ENCODE measurements at regions not wholly inside any gene's neighbourhood (a gene's known extent, or its start where the extent isn't known, plus 50 kb on each side); places are given as distances from the start of the nearest gene placed in this dataset.

DNA sequence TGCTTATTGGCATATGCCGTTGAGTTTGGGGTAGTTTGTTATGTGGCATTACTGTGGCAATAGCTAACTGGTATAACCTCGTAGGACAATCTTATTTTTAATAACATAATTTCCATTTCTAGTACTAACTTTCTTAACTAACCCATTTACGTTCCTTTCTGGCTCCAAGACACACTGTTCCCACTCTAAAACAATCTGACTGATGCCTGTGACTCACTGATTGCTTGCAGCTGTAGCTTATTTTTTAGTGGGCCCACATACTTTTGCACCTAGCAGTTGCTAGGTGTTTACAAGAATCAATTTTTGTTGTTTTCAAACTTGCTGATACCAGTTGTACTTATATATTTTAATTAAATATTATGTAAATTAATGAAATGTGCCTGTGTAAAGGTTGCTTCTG lies 52.2 kb downstream of the FAT3 start:
- no peak for DNase-seq
- ATAC-seq = no peak

DNA sequence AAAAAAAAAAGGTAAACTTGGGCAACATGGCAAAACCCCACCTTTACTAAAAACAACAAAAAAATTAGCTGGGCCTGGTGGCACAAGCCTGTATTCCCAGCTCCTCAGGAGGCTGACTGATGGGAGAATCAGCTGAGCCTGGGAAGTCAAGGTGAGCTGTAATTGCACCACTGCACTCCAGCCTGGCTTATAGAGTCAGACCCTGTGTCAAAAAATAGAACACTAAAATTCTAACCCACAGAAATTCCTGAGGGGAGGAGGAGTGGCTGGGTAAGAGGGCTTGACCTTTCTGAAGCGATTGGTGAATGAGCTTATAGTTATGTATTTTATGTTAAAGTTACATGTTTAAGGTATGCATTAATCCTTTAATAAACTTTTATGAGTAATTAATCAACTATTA lies 53.3 kb downstream of the FAT3 start:
- DNase-seq (no peak), ATAC-seq (no peak)

DNA sequence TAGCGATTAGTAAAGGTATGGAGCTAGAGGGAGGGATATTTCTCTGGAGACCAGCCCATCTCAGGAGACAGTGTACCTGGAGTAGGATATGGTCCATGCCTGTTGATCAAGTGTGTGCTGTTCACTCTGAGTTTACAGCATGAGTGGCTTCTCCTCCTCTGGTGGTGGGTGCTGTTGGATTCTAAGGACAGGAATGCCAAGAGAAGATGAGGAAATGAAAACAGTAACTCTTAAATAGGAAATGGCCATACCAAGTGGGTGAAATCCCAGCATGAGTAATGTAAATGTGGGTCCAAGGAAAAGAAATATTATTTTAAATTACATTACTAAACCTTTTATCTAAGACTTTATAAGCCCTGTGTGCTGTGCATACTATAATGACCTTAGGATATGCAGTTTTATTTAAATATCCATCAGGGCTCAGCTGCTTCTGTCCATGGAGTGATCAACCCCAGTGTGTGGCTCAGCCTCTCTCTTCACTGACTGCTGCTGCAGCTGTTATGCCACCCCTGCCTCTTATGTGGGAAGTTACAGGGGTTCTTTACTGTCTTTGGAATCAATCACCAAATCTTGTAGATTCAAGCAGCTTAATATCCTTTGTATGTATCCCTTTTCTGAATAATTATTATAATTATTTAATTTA lies 54.3 kb downstream of the FAT3 start:
- ATAC-seq (no peak), DNase-seq (no peak)

DNA sequence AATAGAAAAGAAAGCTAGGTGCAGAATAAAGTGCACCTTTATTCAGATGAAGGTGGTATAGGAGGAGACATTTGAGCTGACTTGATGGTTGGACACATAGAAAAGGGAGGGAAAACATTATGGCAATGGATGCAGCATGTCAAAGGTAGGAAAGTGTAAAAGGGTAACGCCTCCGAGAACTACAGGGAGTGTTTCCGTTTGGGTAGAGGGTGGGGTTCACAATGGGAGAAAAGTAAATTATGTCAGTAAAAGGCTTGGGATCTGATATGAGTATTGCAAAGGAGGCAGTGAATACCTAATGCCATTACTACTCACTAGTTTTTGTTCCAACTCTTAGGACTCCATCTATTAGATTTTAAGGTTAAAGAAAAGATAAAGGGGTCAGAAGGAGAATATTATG lies 59.5 kb downstream of the FAT3 start:
- ATAC-seq (no peak), DNase-seq (no peak)

DNA sequence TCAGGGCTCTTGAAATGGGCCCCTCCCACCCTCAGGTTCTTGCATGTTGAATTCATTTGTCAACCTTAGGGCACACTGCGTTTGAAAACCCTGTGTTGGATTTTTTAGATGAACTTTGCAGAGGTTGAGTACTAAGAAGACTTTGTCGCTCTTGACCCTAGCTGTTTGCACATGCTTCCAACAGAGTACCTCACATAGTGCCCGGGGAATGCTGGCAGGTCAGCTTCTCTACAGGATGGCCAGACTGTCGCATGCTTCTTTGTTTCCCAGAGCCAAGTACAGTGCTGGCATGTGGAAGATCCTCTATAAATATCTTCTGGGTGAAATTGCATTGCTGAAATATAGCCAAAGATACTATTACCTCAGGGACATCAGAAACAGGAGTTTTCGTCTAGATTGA lies 59.9 kb downstream of the FAT3 start:
- DNase-seq (no peak), ATAC-seq (no peak)

DNA sequence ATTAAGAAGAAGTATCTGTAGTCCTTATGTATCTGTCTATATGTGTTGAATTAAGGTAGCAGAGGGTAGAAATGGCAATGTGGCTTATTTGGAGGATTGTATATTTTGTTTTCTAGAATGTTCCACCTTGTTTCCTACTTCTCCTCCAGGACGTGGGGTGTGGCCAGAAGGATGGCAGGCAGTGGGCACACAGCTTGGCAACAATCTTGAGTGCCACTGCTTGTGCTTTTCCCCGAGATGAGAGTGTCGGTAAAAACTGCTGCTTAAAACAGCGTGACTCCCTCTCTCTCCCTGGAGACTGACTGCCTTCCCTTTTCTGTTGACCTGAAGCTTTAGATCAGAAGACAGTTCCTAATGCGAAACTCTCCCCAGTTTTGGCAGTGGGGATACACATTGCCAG lies 61.2 kb downstream of the FAT3 start:
- ATAC-seq (no peak), DNase-seq (no peak)

DNA sequence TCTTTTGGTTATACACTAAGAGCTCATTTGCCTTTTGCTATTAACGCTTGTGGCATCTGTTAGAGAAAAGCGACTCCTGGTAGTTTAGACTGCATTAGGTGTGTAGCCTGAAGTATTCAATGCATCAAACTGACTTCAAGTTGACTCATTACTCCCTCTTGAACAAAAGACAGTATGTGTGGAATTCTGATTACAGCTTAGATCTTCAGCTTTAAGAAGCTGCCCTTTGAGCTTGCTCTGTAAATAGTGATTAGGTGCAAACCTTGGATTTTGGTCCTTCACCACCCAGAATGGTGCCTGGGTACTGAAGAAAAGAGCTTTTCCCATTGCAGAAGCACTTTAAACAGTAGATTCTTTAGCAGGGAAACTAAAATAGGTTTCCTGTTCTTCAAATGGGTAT lies 62.1 kb downstream of the FAT3 start:
- no peak for ATAC-seq
- no peak for DNase-seq

DNA sequence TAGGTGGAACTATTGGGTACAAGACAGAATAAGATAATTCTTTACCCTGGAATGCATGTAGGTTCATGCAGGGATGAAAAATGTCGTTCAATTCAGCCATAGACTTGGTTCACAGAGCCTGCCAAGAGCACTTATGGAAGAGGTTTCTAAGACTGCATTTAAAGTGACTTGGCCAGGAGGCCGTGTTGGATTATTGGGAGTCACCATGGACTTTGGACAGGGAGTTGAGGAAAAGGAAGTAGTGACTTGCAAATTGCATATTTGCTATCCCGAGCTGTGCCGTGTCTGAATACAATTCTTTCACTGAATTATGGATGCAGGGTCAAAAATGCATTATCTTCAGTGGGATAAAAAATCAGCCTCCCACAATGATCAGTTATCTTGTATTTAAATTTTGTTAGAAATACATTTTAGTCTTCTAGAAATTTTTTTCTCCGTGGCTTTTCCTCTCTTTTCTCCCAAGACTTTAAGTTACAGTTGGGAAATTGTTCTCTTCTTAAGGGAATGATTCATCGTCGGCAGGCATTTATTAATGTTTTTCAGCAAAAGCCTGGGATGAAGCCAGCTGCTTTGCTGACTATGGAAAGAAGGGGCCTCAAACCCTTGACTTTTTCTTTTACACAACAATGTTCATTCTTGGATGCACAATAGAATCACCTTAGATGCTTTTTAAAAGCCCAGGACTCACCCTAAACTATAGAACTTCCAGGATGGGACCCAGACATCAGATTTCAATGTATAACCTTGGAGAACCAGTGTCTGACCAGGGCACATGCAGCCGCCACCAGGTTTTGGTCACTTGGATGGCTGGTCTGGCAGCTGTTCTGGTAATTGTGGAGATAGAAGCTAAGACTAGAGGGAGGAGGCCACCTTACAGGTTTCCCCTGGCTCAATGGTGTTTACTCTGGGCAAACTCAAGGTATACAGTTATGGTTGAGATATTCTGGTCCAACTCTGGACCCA lies 70.8 kb downstream of the FAT3 start:
- no peak for DNase-seq
- no peak for ATAC-seq

DNA sequence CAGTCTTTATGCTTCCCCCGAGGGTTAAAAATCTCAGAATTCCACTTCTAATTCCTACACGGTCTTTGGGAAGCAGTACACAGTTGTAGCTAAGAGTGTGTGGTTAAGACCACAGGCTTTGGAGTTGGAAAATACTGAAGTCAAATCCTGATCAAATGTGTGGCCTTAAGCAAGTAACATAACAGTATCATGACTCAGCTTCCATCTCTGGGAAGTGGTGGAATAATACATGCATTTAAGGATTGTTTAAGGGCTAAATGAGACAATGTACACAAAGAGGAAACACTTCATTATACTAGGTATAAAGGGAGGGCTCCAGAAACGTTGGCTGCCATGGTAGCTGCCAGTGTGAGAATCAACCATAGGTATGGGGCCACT lies 71.5 kb downstream of the FAT3 start:
- no peak for DNase-seq

DNA sequence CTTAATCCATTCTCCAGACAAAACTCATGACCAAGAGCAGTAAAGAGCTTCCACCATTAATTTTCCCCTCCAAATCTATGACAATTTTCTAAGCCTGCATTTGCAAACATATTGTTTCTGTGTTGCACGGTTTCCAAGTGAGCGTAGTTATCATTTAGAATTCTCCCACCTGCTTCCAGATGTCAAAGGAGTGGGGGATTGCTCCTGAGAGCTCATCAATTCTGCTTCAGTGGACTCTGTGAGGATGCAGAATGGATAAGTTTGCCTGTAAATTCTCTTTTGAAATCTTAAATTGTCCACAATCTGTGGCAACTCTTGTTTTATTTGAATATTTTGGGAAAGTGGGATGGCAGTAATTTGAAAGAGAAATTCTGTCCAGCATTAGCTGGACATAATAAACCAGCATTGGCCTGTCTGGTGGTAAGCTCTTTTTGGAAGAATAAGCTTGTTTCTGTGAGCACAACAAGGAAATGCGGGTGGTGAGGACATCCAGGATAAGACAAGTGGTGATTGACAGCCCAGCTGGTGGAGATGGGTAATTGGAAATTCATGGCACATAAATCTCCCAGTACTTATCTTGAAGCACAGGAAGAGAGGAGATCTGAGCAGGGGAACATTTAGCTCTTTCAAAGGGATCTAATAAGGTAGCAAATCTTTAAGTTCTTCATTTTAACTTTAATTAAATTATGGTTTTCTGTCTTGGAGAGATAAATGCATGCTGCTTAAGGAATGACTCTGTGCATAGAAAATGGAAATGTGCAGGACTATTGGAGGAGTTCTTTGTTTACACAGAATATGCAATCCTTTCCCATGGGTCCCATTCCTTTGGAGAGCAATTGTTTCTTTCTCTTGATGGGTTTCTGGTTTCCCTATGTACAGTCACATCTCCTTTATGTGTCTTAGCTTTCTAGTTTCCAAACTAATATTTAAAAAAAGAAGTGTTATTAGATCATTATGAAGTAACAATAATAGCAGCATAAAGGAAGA lies 73.2 kb downstream of the FAT3 start:
- no peak for ATAC-seq
- DNase-seq = no peak

More for the DNA sequence above, 71.5 kb downstream of the FAT3 start:
- no peak for ATAC-seq

DNA sequence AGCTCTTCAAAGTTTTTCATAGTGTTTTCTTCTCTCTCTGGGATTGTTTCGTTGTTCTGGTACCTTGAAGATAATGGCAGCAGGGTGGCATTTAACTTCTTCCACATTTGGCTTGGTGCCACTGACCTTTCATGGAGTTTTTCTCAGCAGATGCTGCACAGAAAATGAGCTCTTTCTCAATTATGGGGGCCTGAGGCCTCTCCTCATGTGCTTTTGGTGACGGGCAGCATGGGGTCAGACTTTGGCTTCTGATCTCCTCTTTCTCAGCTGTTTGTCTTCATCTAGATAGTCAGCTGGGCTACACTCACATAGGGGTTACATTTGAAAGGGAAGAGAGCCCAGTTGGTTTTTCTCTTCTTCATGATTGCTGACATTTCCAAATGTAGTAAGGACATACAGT lies 76.3 kb downstream of the FAT3 start:
- no peak for DNase-seq
- ATAC-seq = no peak

DNA sequence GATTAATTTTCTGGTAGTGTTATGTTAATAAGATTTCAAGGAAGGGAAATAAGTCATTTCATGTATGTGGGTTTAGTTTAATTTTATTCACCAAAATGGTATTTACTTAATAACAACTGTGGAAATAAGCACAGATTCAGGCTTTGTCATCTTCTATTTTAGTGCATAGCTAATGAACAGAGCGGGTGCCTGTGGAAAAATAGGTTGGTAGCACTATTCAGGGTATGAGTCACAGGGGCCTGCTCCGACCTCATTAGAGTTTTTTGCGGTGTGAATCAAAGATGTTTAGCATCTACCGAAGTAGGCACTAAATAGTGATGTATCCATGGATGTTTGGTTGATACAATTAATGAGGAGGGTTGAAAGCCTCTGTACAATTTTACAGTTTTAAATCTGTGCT lies 78.2 kb downstream of the FAT3 start:
- no peak for ATAC-seq

DNA sequence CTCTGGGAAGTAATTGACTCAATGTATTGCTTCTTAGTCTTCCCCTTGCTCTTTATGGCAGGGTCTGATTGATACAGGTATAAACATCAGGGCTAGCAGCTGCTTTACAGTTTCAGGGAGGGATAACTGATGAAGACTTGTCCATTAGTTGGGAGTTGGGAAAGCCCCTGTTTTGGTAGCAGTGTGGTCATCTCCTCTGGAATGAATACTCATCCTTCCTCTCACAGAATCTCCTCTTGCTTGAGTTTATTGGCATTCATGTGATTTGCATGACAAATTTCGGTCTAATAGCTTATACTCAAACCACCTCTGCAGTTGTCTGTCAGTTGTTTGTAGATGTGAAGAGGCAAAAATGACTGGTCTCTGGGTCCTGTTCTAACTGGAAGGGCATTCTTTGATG lies 79.7 kb downstream of the FAT3 start:
- DNase-seq = no peak
- no peak for ATAC-seq

More for the DNA sequence above, 78.2 kb downstream of the FAT3 start:
- no peak for DNase-seq

DNA sequence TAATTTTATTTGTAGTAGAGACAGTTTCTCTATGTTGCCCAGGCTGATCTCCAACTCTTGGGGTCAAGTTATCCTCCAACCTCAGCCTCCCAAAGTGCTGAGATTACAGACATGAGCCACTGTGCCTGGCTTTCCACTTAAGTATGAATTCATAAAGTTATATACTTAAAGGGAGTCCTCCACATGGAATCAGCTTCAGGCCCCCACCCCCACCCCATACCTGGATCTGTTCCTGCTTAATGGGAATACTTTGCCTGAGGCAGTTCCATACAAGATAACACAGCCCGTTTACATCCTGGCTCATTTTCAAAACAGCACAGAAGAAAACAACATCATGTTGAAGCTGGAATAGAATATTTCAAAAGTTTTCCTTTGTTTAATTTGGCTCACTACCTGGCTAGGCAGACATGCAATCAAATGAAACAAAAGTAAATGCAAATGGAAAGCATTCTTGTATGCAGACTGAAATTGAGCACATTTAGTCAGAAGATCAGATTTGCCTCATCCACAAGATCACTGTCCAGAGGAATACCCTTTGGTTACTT lies 82.4 kb downstream of the FAT3 start:
- no peak for DNase-seq
- ATAC-seq = no peak

DNA sequence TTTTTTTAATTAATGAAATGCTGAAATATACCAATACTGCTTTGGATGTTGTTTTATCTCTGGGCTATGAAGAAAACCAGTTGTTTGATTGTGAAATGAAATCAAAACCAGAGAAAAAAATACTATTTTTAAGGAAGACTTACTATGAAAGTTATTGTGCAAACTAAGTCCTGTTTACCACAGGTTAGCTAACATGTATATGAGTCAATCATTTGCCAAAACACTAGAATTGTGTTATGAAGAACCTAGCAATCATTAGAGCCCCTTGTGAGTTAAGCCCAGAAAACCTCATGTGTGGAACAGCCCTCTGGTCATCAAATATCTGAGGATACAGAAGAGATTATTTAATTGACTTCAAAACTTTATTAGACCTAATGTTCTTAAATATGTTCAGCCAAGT lies 83.7 kb downstream of the FAT3 start:
- ATAC-seq (no peak), DNase-seq (no peak)

DNA sequence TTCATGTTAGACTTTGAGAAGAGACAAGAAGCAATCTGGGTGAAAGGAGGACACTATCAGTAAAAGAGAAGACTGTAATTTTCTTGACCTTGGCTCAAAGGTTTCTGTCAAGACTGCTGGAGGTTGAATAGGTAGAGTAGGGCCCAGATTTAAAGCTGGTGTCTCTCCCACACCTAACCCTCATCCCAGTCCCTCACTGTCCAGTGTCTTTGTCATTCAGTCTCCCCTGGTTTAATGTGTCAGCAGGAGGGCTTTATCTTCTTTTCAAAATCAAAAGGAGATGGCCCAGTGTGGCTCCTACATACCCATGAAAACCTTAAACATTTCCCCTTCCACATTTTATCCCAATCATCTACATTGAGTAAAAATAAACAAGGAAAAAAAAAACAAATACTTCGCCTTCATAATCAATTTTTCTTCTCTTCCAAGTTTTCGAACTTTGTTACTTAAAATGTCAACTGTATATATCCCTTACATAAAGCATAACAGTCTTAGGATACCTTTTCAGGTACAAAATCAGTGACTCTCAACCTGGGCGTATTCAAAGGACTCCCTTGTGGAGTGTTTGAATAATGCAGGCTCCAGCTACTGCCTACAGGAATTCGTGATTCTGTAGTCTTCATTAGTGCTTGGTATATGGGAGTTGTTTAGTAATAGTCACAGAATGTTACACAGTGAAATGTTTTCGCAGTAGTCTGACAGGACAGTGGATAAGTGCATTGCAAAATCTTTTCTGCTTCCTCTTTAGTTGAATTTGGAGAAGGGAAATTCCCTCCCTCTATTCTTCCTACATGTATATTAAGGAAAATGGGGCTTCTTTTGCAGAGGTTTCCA lies 87.2 kb downstream of the FAT3 start:
- ATAC-seq (no peak), DNase-seq (no peak)

DNA sequence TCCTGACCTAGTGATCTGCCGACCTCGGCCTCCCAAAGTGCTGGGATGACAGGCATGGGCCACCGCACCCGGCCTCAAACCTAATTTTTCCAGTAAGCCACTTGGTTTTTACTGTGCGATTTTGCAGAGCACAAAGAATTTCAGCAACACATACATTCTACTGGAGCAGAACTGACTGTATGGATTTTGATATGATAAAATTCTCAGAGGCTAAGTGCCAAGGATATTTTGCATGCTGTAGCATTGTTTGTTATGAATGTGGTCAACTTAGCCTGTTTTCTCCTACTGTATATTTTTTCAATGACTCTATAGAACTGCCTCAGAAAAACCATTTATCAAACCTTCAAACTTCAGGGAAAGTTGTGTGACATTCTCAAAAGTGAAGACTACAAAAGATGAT lies 89.2 kb downstream of the FAT3 start:
- DNase-seq (no peak), ATAC-seq (no peak)

DNA sequence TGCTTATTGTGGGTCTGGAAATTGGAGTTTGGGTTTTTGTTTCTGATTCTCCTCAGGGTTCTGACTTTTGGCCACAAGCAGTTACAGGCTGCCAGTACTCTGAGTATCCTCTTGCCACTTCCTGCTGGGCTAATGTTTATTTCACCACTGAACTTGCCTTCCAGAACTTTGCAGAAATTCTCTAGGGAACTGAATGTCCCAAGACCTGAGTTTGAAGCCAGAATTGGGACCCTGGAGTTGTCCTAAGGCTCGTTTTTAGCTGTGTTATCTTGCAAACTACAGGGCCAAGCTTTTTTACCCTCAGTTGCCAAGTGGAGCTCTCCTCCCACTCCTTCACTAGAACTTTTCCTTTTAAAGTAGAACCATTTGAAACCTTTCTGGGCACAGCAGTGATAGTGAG lies 89.9 kb downstream of the FAT3 start:
- ATAC-seq (no peak), DNase-seq (no peak)

DNA sequence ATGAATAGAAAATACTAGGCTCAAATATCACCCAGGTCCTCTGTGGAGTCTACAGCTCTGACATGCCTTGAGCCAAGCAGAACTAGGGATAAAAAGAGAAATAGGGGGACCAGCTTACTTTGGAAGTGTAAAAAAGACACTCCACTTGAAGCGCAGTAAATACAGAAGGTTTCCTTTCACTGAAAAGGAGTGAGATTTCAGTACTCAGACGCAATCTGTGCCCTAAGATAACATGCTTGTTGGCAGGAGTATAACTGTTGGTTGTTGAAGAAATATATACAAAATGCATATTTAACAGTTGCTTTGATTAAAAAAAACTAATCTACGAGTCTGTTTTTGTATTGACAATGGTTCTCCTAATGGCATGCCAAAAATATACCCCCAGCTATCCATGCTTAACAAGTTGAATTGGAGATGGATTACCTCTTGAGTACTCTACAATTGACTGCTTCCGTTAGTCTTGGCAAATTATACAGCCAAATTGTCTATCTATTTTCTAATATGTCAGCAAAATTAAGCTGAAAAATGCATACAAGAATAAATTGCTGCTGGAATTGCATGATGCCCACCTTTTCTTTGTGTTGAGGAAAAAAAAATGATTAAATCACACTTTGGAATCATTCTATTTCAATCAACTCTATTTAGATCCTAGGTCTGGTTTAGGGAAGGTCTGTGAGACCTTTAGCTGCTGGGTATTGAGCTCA lies 91.6 kb downstream of the FAT3 start:
- no peak for DNase-seq

DNA sequence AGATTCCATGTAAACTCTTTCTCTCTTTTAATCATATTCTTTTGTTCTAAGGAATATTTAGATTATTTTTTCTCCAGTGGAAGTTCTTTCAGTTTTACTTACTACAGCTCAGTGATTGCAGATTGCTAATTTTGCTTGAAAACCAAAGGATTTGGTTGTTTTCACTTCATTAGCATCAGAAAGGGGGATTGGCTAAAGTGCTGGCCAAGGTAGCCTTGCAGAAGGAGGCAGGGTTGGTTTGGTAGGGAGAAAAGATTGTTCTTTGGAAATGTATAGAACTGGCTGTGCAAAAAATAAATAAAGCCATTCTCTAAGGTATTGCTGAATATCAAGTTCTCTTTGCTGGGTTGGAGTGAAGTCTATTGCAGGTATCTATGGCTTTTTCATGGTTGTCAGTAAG lies 92.6 kb downstream of the FAT3 start:
- no peak for DNase-seq
- no peak for ATAC-seq

More for the DNA sequence above, 91.6 kb downstream of the FAT3 start:
- ATAC-seq = no peak

DNA sequence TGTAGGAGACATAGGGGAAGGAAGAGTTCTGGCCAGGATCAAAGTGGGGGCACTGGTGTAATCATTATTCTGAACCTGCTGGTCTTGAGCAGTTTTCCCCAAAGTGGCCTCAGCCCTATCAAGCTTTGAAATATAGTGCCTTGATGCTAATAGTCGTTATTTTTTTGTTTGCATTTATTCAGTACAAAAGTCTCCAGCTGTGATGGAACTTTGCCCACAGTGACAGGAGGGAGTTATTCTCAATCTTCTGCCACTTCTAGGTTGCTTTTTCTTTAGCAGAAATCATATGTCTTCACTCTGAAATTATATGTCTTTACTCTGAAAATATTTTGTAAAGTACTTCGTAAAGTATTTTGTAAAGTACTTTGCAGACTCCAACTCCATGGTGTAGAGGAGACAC lies 93.1 kb downstream of the FAT3 start:
- no peak for ATAC-seq
- no peak for DNase-seq
